Activated CD8-positive, alpha-beta T cell treated with anti-CD3 and anti-CD28 coated beads for 36 hours (primary cell): ENCODE measurements at regions not wholly inside any gene's neighbourhood (a gene's known extent, or its start where the extent isn't known, plus 50 kb on each side); places are given as distances from the start of the nearest gene placed in this dataset.

Experiments used
- ATAC-seq: fragments of 200-7000 bp; cut with Tn5 transposase; one replicate; pipeline ENCODE4 v1.10.0; 2021; ENCODE audit warnings: mild to moderate bottlenecking, moderate library complexity
- CTCF ChIA-PET: fragments of 350-600 bp; sonication (Branson Sonifier 250); formaldehyde crosslinking; loops from one replicate; lab custom pipeline; 2021; ENCODE audit warnings: antibody characterized with exemption; lab: Charles Lee
- POLR2A ChIA-PET: fragments of 350-600 bp; sonication (Branson Sonifier 250); formaldehyde crosslinking; loops from one replicate; lab custom pipeline; 2021; ENCODE audit warnings: antibody characterized with exemption; lab: Charles Lee
- DNase-seq: peaks from one replicate; pipeline ENCODE4 v3.0.0-alpha.2; 2020
- H3K27ac Mint-ChIP-seq: one replicate; pipeline ENCODE4 v1.8.0; 2021; ENCODE audit warnings: mild to moderate bottlenecking, mixed read lengths
- H3K27me3 Mint-ChIP-seq: one replicate; pipeline ENCODE4 v1.8.0; 2021; ENCODE audit warnings: mixed read lengths
- H3K36me3 Mint-ChIP-seq: one replicate; pipeline ENCODE4 v1.8.0; 2021; ENCODE audit warnings: low read depth, mixed read lengths
- H3K4me1 Mint-ChIP-seq: one replicate; pipeline ENCODE4 v1.8.0; 2021; ENCODE audit warnings: low read depth, mixed read lengths
- H3K4me3 Mint-ChIP-seq: one replicate; pipeline ENCODE4 v1.8.0; 2021; ENCODE audit warnings: mild to moderate bottlenecking, moderate library complexity, mixed read lengths
- H3K9me3 Mint-ChIP-seq: one replicate; pipeline ENCODE4 v1.8.0; 2021; ENCODE audit warnings: mixed read lengths
- CTCF ChIP-seq: fragments of 200-600 bp; IDR thresholded peaks from one replicate; pipeline ENCODE4 v1.8.0; 2022; ENCODE audit warnings: antibody characterized with exemption, mild to moderate bottlenecking
- intact Hi-C: fragments of 100-400 bp; cut with micrococcal nuclease; formaldehyde crosslinking; loops from one replicate; pipeline ENCODE4 v1.10.0; 2022

GRCh38 chr20:17793986-17794385 is 94.2 kb downstream of the BANF2 start:
- Mint-ChIP-seq H3K9me3 (no peaks in the 10 kb centered on the region), H3K4me3 (no peak overlapping the region), H3K4me1 (peaks cover 2% of the 10 kb centered on the region), H3K36me3 (no peaks in the 10 kb centered on the region), H3K27me3 (peaks cover 17% of the 10 kb centered on the region), H3K27ac (no peak overlapping the region)
- CTCF ChIA-PET = no interaction called here
- ATAC-seq (no peak), DNase-seq (no peak)
- intact Hi-C loops = no loop called here
- POLR2A ChIA-PET = no interaction called here
- TF ChIP-seq CTCF = no peak

GRCh38 chr20:17790296-17790695 is 90.5 kb downstream of the BANF2 start:
- Mint-ChIP-seq H3K36me3 (no peaks in the 10 kb centered on the region), H3K4me1 (no peaks in the 10 kb centered on the region), H3K9me3 (no peaks in the 10 kb centered on the region), H3K27me3 (peaks cover 2% of the 10 kb centered on the region), H3K4me3 (no peak overlapping the region), H3K27ac (no peak overlapping the region)
- ChIA-PET CTCF (no interaction called here), POLR2A (interaction anchor here (0.7 kb wide), 1 partner anchor 22 kb away, joined by 3 read pairs; no protein-coding TSS in a partner anchor)
- ATAC-seq = no peak
- no peak for DNase-seq
- intact Hi-C loops = no loop called here
- TF ChIP-seq CTCF = no peak

GRCh38 chr20:17787816-17788215 is 88.0 kb downstream of the BANF2 start:
- no peak for ATAC-seq
- Mint-ChIP-seq H3K36me3 (no peaks in the 10 kb centered on the region), H3K4me3 (no peak overlapping the region), H3K9me3 (no peaks in the 10 kb centered on the region), H3K27me3 (peaks cover 2% of the 10 kb centered on the region), H3K4me1 (no peaks in the 10 kb centered on the region), H3K27ac (no peak overlapping the region)
- DNase-seq = no peak
- no peak for TF ChIP-seq CTCF
- ChIA-PET POLR2A (no interaction called here), CTCF (no interaction called here)
- intact Hi-C loops = no loop called here

- H3K27me3 Mint-ChIP-seq = peaks cover 1% of the 10 kb centered on the region
- no peak overlapping the region for H3K27ac Mint-ChIP-seq
- H3K4me1 Mint-ChIP-seq = no peaks in the 10 kb centered on the region
- ChIA-PET POLR2A (no interaction called here), CTCF (no interaction called here)
- H3K9me3 Mint-ChIP-seq = no peaks in the 10 kb centered on the region
- DNase-seq (no peak), ATAC-seq (no peak)
- H3K4me3 Mint-ChIP-seq = no peak overlapping the region
- intact Hi-C loops = no loop called here
- H3K36me3 Mint-ChIP-seq = no peaks in the 10 kb centered on the region
- no peak for TF ChIP-seq CTCF
Observed at GRCh38 chr20:17786221-17786718, 86.5 kb downstream of the BANF2 start.
